RWPE2 (cell line): ENCODE measurements at regions not wholly inside any gene's neighbourhood (a gene's known extent, or its start where the extent isn't known, plus 50 kb on each side); places are given as distances from the start of the nearest gene placed in this dataset.

ENCODE experiments used
- ATAC-seq: fragments of 200-7000 bp; cut with Tn5 transposase; 3 replicates; pipeline ENCODE4 v1.9.1; 2021; ENCODE audit warnings: low read depth
- DNase-seq: peaks from one replicate; pipeline ENCODE4 v3.0.0-alpha.2; 2020; ENCODE audit warnings: low spot score
- H3K27ac ChIP-seq: fragments of 450-650 bp; 2 replicates; pipeline ENCODE4 v1.5.1; 2017; ENCODE audit warnings: mild to moderate bottlenecking; ENCODE audit not compliant: poor library complexity, severe bottlenecking
- H3K27me3 ChIP-seq: fragments of 250-450 bp; sonication (Bioruptor Pico); 2 replicates; pipeline ENCODE4 v1.5.1; 2021; ENCODE audit warnings: mild to moderate bottlenecking, moderate library complexity; ENCODE audit not compliant: insufficient read depth, poor library complexity, severe bottlenecking
- H3K36me3 ChIP-seq: fragments of 250-450 bp; sonication (Bioruptor Pico); 2 replicates; pipeline ENCODE4 v1.5.1; 2020; ENCODE audit warnings: low read depth, mild to moderate bottlenecking, moderate library complexity
- H3K4me1 ChIP-seq: fragments of 250-450 bp; sonication (Bioruptor Pico); 2 replicates; pipeline ENCODE4 v1.5.1; 2021; ENCODE audit warnings: mild to moderate bottlenecking, moderate library complexity; ENCODE audit not compliant: insufficient read depth, poor library complexity, severe bottlenecking
- H3K4me3 ChIP-seq: fragments of 250-450 bp; sonication (Bioruptor Pico); 2 replicates; pipeline ENCODE4 v1.5.1; 2021; ENCODE audit warnings: mild to moderate bottlenecking, moderate library complexity; ENCODE audit not compliant: severe bottlenecking
- H3K9me3 ChIP-seq: fragments of 250-450 bp; sonication (Bioruptor Pico); 2 replicates; pipeline ENCODE4 v1.5.1; 2021; ENCODE audit warnings: mild to moderate bottlenecking, moderate library complexity; ENCODE audit not compliant: severe bottlenecking
- TF ChIP-seq, protein P1 (sequence below): fragments of 450-650 bp; IDR thresholded peaks from one replicate; pipeline ENCODE4 v1.5.1; 2017; ENCODE audit warnings: mild to moderate bottlenecking, moderate library complexity; ENCODE audit not compliant: poor library complexity, severe bottlenecking

DNA sequence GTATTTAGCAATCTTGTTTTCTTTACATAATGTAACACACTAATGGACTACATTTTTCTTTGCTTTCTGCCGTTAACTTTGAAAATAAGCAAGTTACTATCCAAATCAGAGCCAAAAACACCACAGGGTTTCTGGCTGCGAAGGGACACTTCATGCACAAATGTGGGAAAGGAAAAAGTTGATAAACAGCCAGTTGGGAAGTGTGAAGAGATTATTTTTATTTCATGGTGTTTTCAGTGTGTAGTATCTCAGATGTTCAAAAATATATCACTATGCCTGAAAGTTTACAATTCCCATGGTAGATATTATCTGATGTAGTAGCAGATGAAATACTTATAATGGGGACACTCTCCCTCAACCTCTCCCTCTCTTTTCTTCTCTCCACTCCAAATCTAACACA is 135.3 kb downstream of the CETN3 start:
- Histone ChIP-seq H3K36me3 (no peaks in the 10 kb centered on the region), H3K27ac (no peak overlapping the region), H3K9me3 (no peaks in the 10 kb centered on the region), H3K4me1 (no peaks in the 10 kb centered on the region), H3K4me3 (no peak overlapping the region), H3K27me3 (peaks cover 18% of the 10 kb centered on the region)
- no peak for DNase-seq
- TF ChIP-seq, protein P1, sequence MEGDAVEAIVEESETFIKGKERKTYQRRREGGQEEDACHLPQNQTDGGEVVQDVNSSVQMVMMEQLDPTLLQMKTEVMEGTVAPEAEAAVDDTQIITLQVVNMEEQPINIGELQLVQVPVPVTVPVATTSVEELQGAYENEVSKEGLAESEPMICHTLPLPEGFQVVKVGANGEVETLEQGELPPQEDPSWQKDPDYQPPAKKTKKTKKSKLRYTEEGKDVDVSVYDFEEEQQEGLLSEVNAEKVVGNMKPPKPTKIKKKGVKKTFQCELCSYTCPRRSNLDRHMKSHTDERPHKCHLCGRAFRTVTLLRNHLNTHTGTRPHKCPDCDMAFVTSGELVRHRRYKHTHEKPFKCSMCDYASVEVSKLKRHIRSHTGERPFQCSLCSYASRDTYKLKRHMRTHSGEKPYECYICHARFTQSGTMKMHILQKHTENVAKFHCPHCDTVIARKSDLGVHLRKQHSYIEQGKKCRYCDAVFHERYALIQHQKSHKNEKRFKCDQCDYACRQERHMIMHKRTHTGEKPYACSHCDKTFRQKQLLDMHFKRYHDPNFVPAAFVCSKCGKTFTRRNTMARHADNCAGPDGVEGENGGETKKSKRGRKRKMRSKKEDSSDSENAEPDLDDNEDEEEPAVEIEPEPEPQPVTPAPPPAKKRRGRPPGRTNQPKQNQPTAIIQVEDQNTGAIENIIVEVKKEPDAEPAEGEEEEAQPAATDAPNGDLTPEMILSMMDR: no peak
- no peak for ATAC-seq

DNA sequence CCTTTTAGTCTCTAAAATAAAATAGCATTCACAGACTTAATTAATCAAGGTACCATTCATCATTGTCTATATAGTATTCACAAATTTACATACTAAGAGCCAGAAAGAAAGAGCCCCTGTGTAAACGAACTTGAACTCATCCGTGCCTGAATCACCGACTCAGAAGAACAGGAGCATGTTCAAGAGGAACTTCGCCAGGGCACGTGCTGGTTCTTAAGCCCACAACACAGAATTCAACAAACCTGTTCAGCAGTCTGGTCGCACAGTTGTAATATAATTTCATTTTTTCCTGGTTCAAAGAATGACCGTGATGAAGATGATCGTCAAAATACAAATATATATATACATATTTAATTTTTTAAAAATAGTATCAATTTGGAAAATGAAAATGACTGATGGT is 141.9 kb downstream of the CETN3 start:
- Histone ChIP-seq H3K4me1 (no peaks in the 10 kb centered on the region), H3K27me3 (peaks cover 10% of the 10 kb centered on the region), H3K36me3 (no peaks in the 10 kb centered on the region), H3K4me3 (no peak overlapping the region), H3K27ac (no peak overlapping the region), H3K9me3 (no peaks in the 10 kb centered on the region)
- TF ChIP-seq, protein P1: no peak
- ATAC-seq: no peak
- no peak for DNase-seq

DNA sequence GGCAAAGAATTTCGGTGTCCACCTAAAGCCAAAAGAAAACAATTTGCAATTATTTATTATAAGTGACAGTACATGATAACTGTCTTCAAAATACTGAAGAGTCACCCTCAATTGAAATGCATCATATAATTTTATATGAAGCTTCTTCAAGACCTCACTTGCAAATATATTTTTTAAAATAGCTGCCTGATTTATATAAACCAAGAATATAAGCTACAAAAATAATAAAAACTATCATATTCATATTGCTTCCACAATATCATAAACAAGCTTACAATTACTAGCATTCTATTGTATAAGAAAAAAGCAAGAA is 144.1 kb downstream of the CETN3 start:
- ATAC-seq (no peak), DNase-seq (no peak)
- Histone ChIP-seq H3K27ac (no peak overlapping the region), H3K36me3 (no peaks in the 10 kb centered on the region), H3K27me3 (peaks cover 2% of the 10 kb centered on the region), H3K4me3 (no peak overlapping the region), H3K4me1 (no peaks in the 10 kb centered on the region), H3K9me3 (no peaks in the 10 kb centered on the region)
- TF ChIP-seq, protein P1: peak; percentile 91

DNA sequence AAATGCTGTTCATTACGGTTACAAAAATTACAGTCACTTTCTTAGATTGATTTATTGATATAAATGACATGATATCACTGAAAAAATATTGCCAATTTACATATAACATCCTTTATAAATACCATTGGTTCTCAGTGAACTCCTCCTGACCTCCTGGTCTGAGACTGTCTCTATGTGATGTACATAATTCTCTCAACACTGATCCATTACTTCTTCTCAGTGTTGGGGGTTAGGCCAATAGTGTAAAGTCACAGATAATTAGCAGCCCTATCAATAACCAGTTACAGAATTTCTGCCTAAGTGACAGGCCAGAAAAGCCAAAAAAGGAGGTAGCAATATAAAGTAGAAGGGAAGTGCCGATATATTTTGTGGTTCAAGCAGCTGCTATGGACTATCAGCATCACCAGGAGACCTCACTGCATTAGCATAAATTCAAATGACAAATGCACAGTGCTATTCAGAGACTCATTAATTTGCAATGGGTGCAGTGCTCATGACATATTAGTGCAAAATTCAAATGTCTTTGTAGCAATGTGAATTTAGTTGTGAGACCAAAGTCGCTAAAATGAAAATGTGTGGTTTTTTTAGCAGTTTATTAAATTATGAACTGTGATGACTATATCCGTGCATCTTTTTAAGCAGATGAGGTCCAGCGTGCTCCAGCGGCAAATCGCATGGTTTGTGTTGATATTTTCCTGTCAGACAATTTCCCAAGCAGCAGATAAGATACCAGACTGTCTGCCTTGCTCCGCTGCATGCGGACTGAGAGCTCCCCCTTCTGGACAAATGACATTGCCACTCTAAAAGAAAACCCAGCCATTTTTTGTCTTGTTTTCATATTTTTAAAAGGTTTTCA is 144.6 kb downstream of the CETN3 start:
- Histone ChIP-seq H3K9me3 (no peaks in the 10 kb centered on the region), H3K4me1 (no peaks in the 10 kb centered on the region), H3K27me3 (no peaks in the 10 kb centered on the region), H3K4me3 (no peak overlapping the region), H3K36me3 (no peaks in the 10 kb centered on the region), H3K27ac (no peak overlapping the region)
- TF ChIP-seq, protein P1: peak; percentile 99
- ATAC-seq: peak; percentile 80
- no peak for DNase-seq

DNA sequence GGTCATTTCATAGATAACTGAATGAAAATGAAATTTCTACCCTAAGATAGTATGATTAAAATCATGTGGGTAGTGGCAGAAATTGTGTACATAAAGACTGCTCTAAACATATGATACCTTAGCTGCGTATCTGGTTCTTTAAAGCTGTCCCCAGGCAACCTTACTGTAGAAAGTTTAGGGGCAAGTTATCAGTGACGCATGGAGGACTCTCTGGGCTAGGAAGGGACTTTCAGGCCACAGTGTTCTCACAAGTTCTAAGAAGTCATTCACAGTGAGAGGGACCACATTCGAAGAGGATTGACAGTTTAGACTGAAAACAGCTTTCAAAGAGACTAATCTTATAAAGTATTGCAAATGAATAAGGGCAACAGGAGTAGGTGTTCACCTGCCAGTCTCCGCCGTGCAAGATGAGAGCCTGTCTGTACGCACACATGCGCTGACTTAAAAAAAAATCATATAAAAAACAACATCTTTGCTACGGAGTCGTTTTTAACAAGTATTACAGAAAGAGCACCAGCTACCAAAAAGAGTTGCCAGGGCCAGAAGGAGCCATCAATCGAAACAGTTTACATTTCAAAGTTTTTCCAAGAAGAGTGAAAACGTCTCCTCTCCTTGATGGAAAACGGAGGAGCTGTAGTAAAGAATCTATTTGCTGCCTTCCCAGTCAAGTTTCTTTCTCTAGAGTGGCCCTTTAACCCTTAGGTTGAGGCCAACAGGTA is 146.3 kb downstream of the CETN3 start:
- DNase-seq (no peak), ATAC-seq (no peak)
- TF ChIP-seq, protein P1: no peak
- Histone ChIP-seq H3K27ac (no peak overlapping the region), H3K36me3 (no peaks in the 10 kb centered on the region), H3K27me3 (no peaks in the 10 kb centered on the region), H3K4me1 (no peaks in the 10 kb centered on the region), H3K9me3 (no peaks in the 10 kb centered on the region), H3K4me3 (no peak overlapping the region)
